ENCODE measurements at regions not wholly inside any gene's neighbourhood (a gene's known extent, or its start where the extent isn't known, plus 50 kb on each side); places are given as distances from the start of the nearest gene placed in this dataset.

DNA sequence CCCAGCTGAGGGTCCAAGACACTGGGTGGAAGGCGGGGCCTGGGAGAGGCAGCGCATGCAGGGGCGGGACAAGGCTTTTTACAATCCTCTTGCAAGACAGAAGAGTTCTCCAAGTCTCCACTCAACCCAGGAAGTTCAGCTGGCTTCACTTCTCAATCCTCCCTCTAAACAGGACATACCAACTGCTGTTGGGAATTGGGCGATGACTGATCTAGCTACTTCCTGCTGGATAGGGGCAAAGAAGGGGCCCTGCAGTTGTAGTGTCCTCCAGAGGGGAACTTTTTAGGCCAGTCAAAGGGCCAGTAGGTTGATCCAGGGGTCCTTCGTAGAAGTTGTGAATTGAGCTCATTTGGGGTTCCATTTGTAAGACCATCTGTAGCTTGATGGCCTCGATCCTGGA, 94.6 kb upstream of the TERB2 start:
- no peak for TF ChIP-seq RAD21 (IDR thresholded peaks at IDR 0.05)
- TF ChIP-seq TAF1 (conservative IDR thresholded peaks at IDR 0.05) = no peak
- TF ChIP-seq, protein P1, sequence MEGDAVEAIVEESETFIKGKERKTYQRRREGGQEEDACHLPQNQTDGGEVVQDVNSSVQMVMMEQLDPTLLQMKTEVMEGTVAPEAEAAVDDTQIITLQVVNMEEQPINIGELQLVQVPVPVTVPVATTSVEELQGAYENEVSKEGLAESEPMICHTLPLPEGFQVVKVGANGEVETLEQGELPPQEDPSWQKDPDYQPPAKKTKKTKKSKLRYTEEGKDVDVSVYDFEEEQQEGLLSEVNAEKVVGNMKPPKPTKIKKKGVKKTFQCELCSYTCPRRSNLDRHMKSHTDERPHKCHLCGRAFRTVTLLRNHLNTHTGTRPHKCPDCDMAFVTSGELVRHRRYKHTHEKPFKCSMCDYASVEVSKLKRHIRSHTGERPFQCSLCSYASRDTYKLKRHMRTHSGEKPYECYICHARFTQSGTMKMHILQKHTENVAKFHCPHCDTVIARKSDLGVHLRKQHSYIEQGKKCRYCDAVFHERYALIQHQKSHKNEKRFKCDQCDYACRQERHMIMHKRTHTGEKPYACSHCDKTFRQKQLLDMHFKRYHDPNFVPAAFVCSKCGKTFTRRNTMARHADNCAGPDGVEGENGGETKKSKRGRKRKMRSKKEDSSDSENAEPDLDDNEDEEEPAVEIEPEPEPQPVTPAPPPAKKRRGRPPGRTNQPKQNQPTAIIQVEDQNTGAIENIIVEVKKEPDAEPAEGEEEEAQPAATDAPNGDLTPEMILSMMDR (IDR thresholded peaks at IDR 0.05; ENCODE audit: low read depth, low read length, missing input control) = no peak
- TF ChIP-seq, protein P2, sequence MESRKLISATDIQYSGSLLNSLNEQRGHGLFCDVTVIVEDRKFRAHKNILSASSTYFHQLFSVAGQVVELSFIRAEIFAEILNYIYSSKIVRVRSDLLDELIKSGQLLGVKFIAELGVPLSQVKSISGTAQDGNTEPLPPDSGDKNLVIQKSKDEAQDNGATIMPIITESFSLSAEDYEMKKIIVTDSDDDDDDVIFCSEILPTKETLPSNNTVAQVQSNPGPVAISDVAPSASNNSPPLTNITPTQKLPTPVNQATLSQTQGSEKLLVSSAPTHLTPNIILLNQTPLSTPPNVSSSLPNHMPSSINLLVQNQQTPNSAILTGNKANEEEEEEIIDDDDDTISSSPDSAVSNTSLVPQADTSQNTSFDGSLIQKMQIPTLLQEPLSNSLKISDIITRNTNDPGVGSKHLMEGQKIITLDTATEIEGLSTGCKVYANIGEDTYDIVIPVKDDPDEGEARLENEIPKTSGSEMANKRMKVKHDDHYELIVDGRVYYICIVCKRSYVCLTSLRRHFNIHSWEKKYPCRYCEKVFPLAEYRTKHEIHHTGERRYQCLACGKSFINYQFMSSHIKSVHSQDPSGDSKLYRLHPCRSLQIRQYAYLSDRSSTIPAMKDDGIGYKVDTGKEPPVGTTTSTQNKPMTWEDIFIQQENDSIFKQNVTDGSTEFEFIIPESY (IDR thresholded peaks at IDR 0.05) = no peak
- TF ChIP-seq, protein P3, sequence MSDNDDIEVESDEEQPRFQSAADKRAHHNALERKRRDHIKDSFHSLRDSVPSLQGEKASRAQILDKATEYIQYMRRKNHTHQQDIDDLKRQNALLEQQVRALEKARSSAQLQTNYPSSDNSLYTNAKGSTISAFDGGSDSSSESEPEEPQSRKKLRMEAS (IDR thresholded peaks at IDR 0.05) = no peak
- TF ChIP-seq FOXA1 (IDR thresholded peaks at IDR 0.05) = no peak
- no peak for TF ChIP-seq RXRA (IDR thresholded peaks at IDR 0.05)
- TF ChIP-seq, protein P4, sequence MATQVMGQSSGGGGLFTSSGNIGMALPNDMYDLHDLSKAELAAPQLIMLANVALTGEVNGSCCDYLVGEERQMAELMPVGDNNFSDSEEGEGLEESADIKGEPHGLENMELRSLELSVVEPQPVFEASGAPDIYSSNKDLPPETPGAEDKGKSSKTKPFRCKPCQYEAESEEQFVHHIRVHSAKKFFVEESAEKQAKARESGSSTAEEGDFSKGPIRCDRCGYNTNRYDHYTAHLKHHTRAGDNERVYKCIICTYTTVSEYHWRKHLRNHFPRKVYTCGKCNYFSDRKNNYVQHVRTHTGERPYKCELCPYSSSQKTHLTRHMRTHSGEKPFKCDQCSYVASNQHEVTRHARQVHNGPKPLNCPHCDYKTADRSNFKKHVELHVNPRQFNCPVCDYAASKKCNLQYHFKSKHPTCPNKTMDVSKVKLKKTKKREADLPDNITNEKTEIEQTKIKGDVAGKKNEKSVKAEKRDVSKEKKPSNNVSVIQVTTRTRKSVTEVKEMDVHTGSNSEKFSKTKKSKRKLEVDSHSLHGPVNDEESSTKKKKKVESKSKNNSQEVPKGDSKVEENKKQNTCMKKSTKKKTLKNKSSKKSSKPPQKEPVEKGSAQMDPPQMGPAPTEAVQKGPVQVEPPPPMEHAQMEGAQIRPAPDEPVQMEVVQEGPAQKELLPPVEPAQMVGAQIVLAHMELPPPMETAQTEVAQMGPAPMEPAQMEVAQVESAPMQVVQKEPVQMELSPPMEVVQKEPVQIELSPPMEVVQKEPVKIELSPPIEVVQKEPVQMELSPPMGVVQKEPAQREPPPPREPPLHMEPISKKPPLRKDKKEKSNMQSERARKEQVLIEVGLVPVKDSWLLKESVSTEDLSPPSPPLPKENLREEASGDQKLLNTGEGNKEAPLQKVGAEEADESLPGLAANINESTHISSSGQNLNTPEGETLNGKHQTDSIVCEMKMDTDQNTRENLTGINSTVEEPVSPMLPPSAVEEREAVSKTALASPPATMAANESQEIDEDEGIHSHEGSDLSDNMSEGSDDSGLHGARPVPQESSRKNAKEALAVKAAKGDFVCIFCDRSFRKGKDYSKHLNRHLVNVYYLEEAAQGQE (IDR thresholded peaks at IDR 0.05) = no peak

Measured in liver (tissue), 3 donors.